Astrocyte of the spinal cord (primary cell): ENCODE measurements at regions not wholly inside any gene's neighbourhood (a gene's known extent, or its start where the extent isn't known, plus 50 kb on each side); places are given as distances from the start of the nearest gene placed in this dataset.

Experiments
- DNase-seq: peaks from one replicate; pipeline ENCODE4 v3.0.0; 2011; ENCODE audit warnings: low read depth, low spot score
- H3K4me3 ChIP-seq: 2 replicates; pipeline ENCODE4 v1.5.1; 2011; ENCODE audit warnings: low read depth, mild to moderate bottlenecking, low read length, moderate library complexity
- CTCF ChIP-seq: IDR thresholded peaks from 2 replicates; pipeline ENCODE4 v1.5.1; 2012; ENCODE audit warnings: low read depth, mild to moderate bottlenecking, low read length, inconsistent platforms
- in situ Hi-C: cut with HindIII; loops from 2 replicates; pipeline ENCODE4 v1.10.0; 2017; ENCODE audit warnings: low sequenced_read_pairs

- H3K4me3 ChIP-seq = no peak overlapping the region
- in situ Hi-C loops = no loop called here
- no peak for DNase-seq
- TF ChIP-seq CTCF = no peak
Measured at GRCh38 chr13:64429691-64430090, 2800.4 kb downstream of the PCDH9 start.

GRCh38 chr13:64428196-64428595 is 2801.9 kb downstream of the PCDH9 start:
- peak; percentile 21 for DNase-seq
- no peak for TF ChIP-seq CTCF
- H3K4me3 ChIP-seq = no peak overlapping the region
- in situ Hi-C loops = no loop called here

GRCh38 chr13:64423467-64423866 is 2806.7 kb downstream of the PCDH9 start:
- in situ Hi-C loops = no loop called here

GRCh38 chr13:64420181-64420580 is 2810.0 kb downstream of the PCDH9 start:
- no peak for TF ChIP-seq CTCF
- DNase-seq = no peak
- in situ Hi-C loops = no loop called here
- H3K4me3 ChIP-seq = no peak overlapping the region

More at GRCh38 chr13:64423467-64423866, 2806.7 kb downstream of the PCDH9 start:
- TF ChIP-seq CTCF = no peak
- no peak overlapping the region for H3K4me3 ChIP-seq
- DNase-seq = no peak

- in situ Hi-C loops = no loop called here
- DNase-seq = no peak
- TF ChIP-seq CTCF = no peak
Measured at GRCh38 chr13:64417581-64417980, 2812.6 kb downstream of the PCDH9 start.

GRCh38 chr13:64414381-64414780 is 2815.8 kb downstream of the PCDH9 start:
- no peak for TF ChIP-seq CTCF
- in situ Hi-C loops = no loop called here
- H3K4me3 ChIP-seq = no peak overlapping the region
- no peak for DNase-seq

More at GRCh38 chr13:64417581-64417980, 2812.6 kb downstream of the PCDH9 start:
- no peak overlapping the region for H3K4me3 ChIP-seq

GRCh38 chr13:64413529-64413928 is 2816.6 kb downstream of the PCDH9 start:
- H3K4me3 ChIP-seq = no peak overlapping the region
- no peak for DNase-seq
- in situ Hi-C loops = no loop called here
- TF ChIP-seq CTCF = no peak
